SK-N-MC (cell line): ENCODE measurements at regions not wholly inside any gene's neighbourhood (a gene's known extent, or its start where the extent isn't known, plus 50 kb on each side); places are given as distances from the start of the nearest gene placed in this dataset.

Experiments used
- DNase-seq: peaks from one replicate; pipeline ENCODE4 v3.0.0-alpha.2; 2011; ENCODE audit warnings: low read depth, low spot score
- H3K27ac ChIP-seq: fragments of 200-600 bp; sonication (generic); 2 replicates; pipeline ENCODE4 v1.5.1; 2016; ENCODE audit warnings: mixed run types
- H3K36me3 ChIP-seq: fragments of 200-600 bp; sonication (generic); 2 replicates; pipeline ENCODE4 v1.6.1; 2017; ENCODE audit warnings: antibody characterized with exemption, low read length, mixed read lengths; ENCODE audit not compliant: insufficient read depth
- H3K4me3 ChIP-seq: fragments of 200-600 bp; sonication (generic); 2 replicates; pipeline ENCODE4 v1.5.1; 2016
- H3K9ac ChIP-seq: fragments of 200-600 bp; sonication (generic); 2 replicates; pipeline ENCODE4 v1.8.0; 2017; ENCODE audit warnings: mixed run types, mixed read lengths; ENCODE audit not compliant: insufficient read length
- H3K9me3 ChIP-seq: fragments of 200-600 bp; sonication (generic); 2 replicates; pipeline ENCODE4 v1.6.1; 2017; ENCODE audit warnings: low read depth, mild to moderate bottlenecking, antibody characterized with exemption, low read length, moderate library complexity, mixed read lengths
- EZH2 ChIP-seq: fragments of 200-600 bp; sonication (generic); IDR thresholded peaks from one replicate; pipeline ENCODE4 v1.6.1; 2017; ENCODE audit warnings: antibody characterized with exemption
- FOXP2 ChIP-seq: optimal IDR thresholded peaks from 2 replicates; pipeline ENCODE3; 2011; ENCODE audit warnings: mild to moderate bottlenecking, moderate library complexity; ENCODE audit not compliant: insufficient read depth; ENCODE audit errors: extremely low read length, control extremely low read depth
- POLR2AphosphoS5 ChIP-seq: IDR thresholded peaks from 2 replicates; pipeline ENCODE4 v1.6.1; 2012; ENCODE audit warnings: mild to moderate bottlenecking, low read depth, low read length, borderline replicate concordance

DNA sequence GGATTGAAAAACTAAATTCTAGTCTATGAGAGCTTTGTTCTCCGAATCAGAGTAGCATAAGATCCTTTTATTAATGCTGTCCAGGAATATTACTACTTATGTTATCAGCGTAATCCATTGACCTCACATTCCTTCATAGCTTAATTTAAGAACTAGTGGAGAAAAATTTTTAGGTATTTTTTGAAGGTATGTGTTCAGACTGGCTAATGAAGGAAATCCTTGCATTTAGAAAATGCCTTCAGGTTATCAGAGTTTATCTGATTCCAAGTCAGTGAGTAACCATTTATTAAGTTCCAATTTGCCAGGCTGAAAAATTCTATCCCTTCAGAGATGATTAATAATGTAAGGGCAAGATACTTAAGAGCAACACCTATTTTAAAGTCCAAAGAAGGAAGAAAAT, 338.2 kb upstream of the B3GALT2 start:
- DNase-seq = no peak
- Histone ChIP-seq H3K27ac (no peak overlapping the region), H3K36me3 (no peaks in the 10 kb centered on the region), H3K9me3 (no peaks in the 10 kb centered on the region), H3K9ac (no peak overlapping the region), H3K4me3 (no peak overlapping the region)
- TF ChIP-seq FOXP2 (no peak), POLR2AphosphoS5 (no peak), EZH2 (no peak)

DNA sequence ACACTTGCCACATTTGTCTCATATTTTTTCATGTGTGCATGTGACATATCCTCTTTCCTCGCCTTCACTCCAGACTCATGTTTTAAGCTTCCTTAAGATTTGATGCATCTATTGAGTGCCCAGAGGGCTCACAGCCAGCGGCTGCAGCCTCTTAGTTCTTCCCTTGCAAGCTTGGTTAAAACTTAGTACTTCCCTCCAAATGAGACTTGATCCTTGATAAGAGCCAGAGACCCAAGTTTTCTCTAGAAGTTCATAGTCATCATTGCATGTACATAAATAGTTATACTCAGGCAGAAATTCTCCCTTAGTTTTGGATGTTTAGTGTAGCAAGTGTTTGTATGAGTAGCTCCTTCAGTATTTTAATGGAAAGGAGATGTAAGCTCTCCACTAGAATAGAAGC, 337.6 kb upstream of the B3GALT2 start:
- TF ChIP-seq FOXP2 (no peak), EZH2 (no peak), POLR2AphosphoS5 (no peak)
- Histone ChIP-seq H3K9me3 (no peaks in the 10 kb centered on the region), H3K36me3 (no peaks in the 10 kb centered on the region), H3K27ac (no peak overlapping the region), H3K4me3 (no peak overlapping the region), H3K9ac (no peak overlapping the region)
- DNase-seq = no peak

DNA sequence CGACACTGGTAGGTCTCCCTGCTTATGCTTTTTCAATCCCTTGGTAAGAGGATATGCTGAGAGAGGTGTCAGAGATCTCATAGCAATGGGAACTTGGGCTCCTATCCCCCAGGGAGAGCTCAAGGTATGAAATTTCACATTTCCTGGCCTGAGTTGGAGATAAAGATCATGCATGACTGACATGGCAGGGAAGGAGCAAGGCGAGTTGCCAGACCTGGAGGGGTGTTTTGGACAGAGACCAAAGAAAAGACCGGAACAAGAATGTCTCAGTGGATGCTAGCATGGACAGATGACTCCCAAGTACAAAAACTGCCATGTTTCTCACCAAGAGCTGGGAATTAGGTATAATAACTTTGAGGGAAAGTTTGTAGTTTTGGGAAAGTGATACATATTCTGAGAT, 334.1 kb upstream of the B3GALT2 start:
- no peak overlapping the region for H3K27ac ChIP-seq
- no peak overlapping the region for H3K9ac ChIP-seq
- TF ChIP-seq POLR2AphosphoS5 (no peak), EZH2 (no peak), FOXP2 (no peak)
- DNase-seq = no peak
- no peak overlapping the region for H3K4me3 ChIP-seq
- no peaks in the 10 kb centered on the region for H3K36me3 ChIP-seq
- H3K9me3 ChIP-seq = no peaks in the 10 kb centered on the region

DNA sequence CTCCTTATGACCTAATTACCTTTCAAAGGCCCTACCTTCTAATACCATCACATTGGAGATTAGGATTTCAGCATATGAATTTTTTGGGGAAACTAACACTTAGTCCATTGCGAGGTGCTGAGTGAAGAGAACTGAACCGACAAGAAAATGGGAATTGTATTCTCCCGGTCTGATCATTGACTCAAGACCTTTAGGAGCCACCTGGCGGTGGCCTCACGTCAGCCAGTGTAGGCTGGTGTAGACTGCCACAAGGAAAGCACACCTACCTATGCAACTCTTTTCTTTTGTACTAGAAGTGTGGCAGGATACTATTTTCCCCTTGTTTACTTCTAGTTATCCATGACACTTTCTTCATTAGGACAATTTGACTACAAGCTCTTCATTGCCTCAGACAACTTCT, 333.5 kb upstream of the B3GALT2 start:
- no peak for DNase-seq
- Histone ChIP-seq H3K9me3 (no peaks in the 10 kb centered on the region), H3K27ac (no peak overlapping the region), H3K9ac (no peak overlapping the region), H3K4me3 (no peak overlapping the region), H3K36me3 (no peaks in the 10 kb centered on the region)
- TF ChIP-seq POLR2AphosphoS5 (no peak), EZH2 (no peak), FOXP2 (no peak)

DNA sequence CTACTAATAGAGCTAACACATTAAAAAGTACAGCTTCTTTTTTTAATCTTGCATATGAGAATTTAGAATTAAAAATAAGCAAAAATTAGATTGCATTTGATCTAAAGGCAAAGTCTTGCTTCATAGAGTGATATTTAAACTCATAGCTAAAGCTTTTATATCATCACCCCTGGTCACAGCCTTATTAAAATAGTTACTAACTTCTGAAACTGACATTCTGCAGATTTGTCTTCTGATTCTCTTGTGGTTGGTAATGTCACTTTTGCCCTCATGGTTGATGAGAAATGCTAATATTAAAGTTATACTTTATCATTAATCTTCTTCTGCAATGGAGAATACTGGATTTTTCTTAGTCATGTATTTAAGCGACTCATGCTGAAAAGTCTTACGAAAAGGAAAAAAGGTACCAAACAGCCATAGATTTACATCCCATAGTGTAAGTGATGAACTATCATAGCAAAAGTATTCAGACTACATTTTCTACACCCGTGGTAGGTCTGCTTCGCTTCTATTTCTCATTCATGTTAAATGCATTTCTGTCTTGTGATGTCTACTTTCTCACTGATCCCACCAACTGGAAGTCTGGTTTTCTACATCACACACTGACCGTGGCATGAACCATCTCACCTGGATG, 330.5 kb upstream of the B3GALT2 start:
- Histone ChIP-seq H3K4me3 (no peak overlapping the region), H3K36me3 (no peaks in the 10 kb centered on the region), H3K9me3 (no peaks in the 10 kb centered on the region), H3K27ac (no peak overlapping the region), H3K9ac (no peak overlapping the region)
- no peak for DNase-seq
- TF ChIP-seq FOXP2 = no peak
- no peak for TF ChIP-seq POLR2AphosphoS5
- no peak for TF ChIP-seq EZH2

DNA sequence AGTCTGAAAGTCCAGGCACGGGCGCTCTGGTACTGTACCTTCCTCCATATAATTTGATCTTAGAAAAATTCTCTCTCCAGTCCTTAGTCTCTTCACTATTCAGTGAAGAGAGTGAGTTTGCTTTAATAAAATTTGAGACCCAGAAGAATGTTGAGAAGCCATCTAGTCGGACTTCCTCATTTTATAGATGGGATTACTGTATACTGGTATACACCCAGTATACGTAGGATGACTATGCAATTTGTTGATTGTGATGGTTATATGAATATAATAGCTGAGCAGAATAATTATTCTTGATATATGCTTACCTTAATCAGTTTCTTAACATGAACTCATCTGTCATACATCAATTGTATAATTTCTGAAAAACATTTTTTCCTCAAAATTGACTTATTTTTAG, 328.0 kb upstream of the B3GALT2 start:
- H3K9ac ChIP-seq = no peak overlapping the region
- H3K27ac ChIP-seq = no peak overlapping the region
- no peak for DNase-seq
- H3K36me3 ChIP-seq = no peaks in the 10 kb centered on the region
- no peaks in the 10 kb centered on the region for H3K9me3 ChIP-seq
- no peak overlapping the region for H3K4me3 ChIP-seq
- no peak for TF ChIP-seq POLR2AphosphoS5
- no peak for TF ChIP-seq FOXP2
- TF ChIP-seq EZH2 = no peak

DNA sequence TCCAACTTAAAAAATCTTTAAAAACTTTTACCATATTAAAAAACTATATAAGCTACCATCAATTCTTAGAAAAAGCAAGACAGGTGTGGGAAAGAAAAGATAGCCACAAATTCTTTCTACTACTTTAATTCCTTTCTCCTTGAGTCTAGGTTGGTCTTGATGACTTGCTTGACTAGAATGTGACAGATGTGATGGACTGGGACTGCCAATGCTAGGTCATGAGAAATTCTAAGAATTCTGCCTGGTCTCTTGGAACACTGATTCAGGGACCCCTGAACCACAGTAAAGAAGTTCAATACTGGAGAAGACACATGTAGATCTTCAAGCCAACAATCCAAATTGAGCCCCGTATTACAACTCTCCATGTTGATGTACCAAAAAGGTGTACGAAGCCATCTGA, 326.6 kb upstream of the B3GALT2 start:
- no peak for DNase-seq
- Histone ChIP-seq H3K4me3 (no peak overlapping the region), H3K36me3 (no peaks in the 10 kb centered on the region), H3K9me3 (no peaks in the 10 kb centered on the region), H3K9ac (no peak overlapping the region), H3K27ac (no peak overlapping the region)
- no peak for TF ChIP-seq POLR2AphosphoS5

DNA sequence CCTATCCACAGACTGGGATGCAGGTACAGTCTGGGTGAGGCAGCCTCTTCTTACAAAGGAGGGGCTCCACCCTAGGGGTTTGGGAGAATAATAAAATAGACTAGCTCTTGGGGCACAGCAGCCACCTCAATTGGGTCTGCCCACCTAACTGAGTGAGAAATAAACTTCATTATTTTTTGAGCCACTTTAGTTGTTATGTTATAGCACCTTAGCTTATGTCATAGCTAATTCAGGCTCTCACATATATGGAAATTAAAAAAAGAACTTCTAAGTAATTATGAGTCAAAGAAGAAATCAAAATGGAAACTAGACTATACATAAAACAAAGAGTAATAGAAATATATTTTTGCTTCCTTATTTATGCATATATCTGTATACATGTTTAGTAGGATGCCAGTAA, 318.5 kb upstream of the B3GALT2 start:
- H3K9ac ChIP-seq = no peak overlapping the region
- no peaks in the 10 kb centered on the region for H3K9me3 ChIP-seq
- no peak for DNase-seq
- H3K27ac ChIP-seq = no peak overlapping the region
- TF ChIP-seq POLR2AphosphoS5 (no peak), FOXP2 (no peak), EZH2 (no peak)
- H3K4me3 ChIP-seq = no peak overlapping the region
- no peaks in the 10 kb centered on the region for H3K36me3 ChIP-seq

DNA sequence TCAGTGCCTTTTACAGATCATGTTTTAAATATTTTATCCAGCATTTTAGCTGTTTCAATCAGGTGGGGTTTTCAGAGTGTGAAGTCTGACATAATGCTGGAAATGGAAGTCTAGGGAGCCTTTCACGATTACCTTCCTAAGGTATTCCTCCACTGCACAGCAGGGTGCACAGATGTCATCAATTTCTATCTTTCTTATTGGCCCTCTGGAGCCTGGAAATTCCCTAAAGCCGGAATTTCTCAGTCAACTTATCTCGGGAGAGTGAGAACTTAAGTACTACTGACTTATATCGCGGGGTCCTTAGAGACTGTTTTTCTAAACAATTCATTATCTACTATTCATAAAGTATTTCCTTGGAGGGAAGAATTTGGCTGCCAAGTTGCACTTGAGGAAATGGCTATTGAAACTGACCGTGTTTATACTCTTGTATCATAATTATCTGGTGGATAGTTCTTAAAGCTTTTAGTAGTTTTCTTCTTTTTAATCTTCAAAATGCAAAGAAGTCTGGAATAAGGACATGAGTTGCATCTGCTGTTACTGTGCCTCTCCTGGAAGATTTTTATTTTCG, 311.8 kb upstream of the B3GALT2 start:
- no peak overlapping the region for H3K27ac ChIP-seq
- no peak for DNase-seq
- H3K4me3 ChIP-seq = no peak overlapping the region
- H3K9me3 ChIP-seq = no peaks in the 10 kb centered on the region
- TF ChIP-seq POLR2AphosphoS5 (no peak), EZH2 (no peak), FOXP2 (no peak)
- no peaks in the 10 kb centered on the region for H3K36me3 ChIP-seq
- H3K9ac ChIP-seq = no peak overlapping the region
